Heart right ventricle (tissue), 16 donors: ENCODE measurements at regions not wholly inside any gene's neighbourhood (a gene's known extent, or its start where the extent isn't known, plus 50 kb on each side); places are given as distances from the start of the nearest gene placed in this dataset.
A peak's percentile ranks its signal among the peaks of the same experiment; 100 is the strongest.
"Not testable (repeated sequence)": the region's sequence is repeated elsewhere in the genome, so short reads cannot be mapped to it uniquely, and the experiment has no call there.

Source experiments
- ATAC-seq, 8 donors: fragments of 200-7000 bp; cut with Tn5 transposase; one replicate each; pipeline ENCODE4 v1.9.1; 2020; ENCODE audit warnings: mild to moderate bottlenecking in 8 of 8, moderate library complexity in 8 of 8, moderate number of reproducible peaks in 1 of 8
- DNase-seq, 2 donors: peaks; one replicate each; pipeline ENCODE4 v3.0.0-alpha.2; 2020
- H3K27ac ChIP-seq, 10 donors: fragments of 200-600 bp; sonication (generic) in 2 of 10; one replicate each; pipeline versions ENCODE4 v1.5.0 to v1.8.0; 2020 to 2022; ENCODE audit warnings: mild to moderate bottlenecking in 3 of 10
- H3K27me3 ChIP-seq, 7 donors: fragments of 200-600 bp; one replicate each; pipeline ENCODE4 v1.8.0; 2021 to 2022; ENCODE audit warnings: mild to moderate bottlenecking in 2 of 7
- H3K36me3 ChIP-seq, 9 donors: fragments of 200-600 bp; sonication (generic) in 1 of 9; one replicate each; pipeline versions ENCODE4 v1.5.0 to v1.8.0; 2020 to 2022; ENCODE audit warnings: mild to moderate bottlenecking in 2 of 9
- H3K4me1 ChIP-seq, 9 donors: fragments of 200-600 bp; sonication (generic) in 1 of 9; one replicate each; pipeline versions ENCODE4 v1.5.0 to v1.8.0; 2020 to 2022; ENCODE audit warnings: mild to moderate bottlenecking in 4 of 9
- H3K4me3 ChIP-seq, 10 donors: fragments of 200-600 bp; sonication (generic) in 2 of 10; one replicate each; pipeline versions ENCODE4 v1.5.0 to v1.8.0; 2020 to 2022; ENCODE audit warnings: mild to moderate bottlenecking in 7 of 10, moderate library complexity in 2 of 10
- H3K9me3 ChIP-seq, 11 donors: fragments of 200-600 bp in 10 of 11; sonication (generic) in 2 of 11; one replicate each; pipeline versions ENCODE4 v1.5.0 to v1.8.0; 2013 to 2022; ENCODE audit warnings: mild to moderate bottlenecking in 2 of 11, control low read depth in 1 of 11, moderate library complexity in 1 of 11
- CTCF ChIP-seq, 9 donors: fragments of 200-600 bp; sonication (generic) in 2 of 9; IDR thresholded peaks; one replicate each; pipeline versions ENCODE4 v1.5.0 to v1.8.0; 2021 to 2022; ENCODE audit warnings: antibody characterized with exemption in 9 of 9, mild to moderate bottlenecking in 5 of 9, moderate library complexity in 1 of 9
- WGBS, 2 donors: extraction: QIAGEN DNeasy Blood & Tissue Kit; methylation state at CpG; one replicate each; pipeline ENCODE4 v1.1.7; 2013; ENCODE audit warnings: inconsistent platforms in 1 of 2; 5-methylcytosine and 5-hydroxymethylcytosine counted together
- intact Hi-C, 10 donors: fragments of 100-400 bp; cut with DNase I; formaldehyde crosslinking; loops; one replicate each; pipeline versions ENCODE4 v1.11.1 to v1.14.2; 2022
- donor health status: Arrhythmogenic right ventricular cardiomyopathy.
- donor health status: ischemic (EF 13 %, LVEDD 7.1; RV severe dilation, severe dysfunction).
- donor health status: healthy with polysubstance abuse.
- donor health status: DM: no; HTN: yes; CAD: no.
- donor health status: DM: no; HTN: no; CAD: no.
- donor health status: ischemic (EF 25% LVEDD 6.9; RV normal size, moderate dysfunction).
- donor health status: ischemic (EF 25% LVEDD 5.7; RV mildly dilated, moderate dysfunction).
- donor health status: healthy.
- donor health status: DM: yes; HTN: yes; CAD: no.
- donor health status: Ischemic cardiomyopathy.
- donor health status: ischemic (EF 35%, LVEDD 5.7; RV mildly dilated, moderate dysfunction).
- donor health status: nonischemic (EF 11% LVEDD 7.7; RV severe dilation, severe dysfunction).
- donor health status: DM: yes; HTN: yes; CAD: no.
- donor health status: PGD.
- donor health status: ischemic (EF 29% LVEDD 5.4; RV normal size, mild dysfunction).
- donor health status: nonischemic (EF 23%, LVEDD 6.1; RV moderate dilation, normal function).

GRCh38 chr14:71563492-71564153, 368.6 kb upstream of the RGS6 start:
- no peaks in the 10 kb centered on the region for H3K36me3 ChIP-seq
- ATAC-seq (no peak), DNase-seq (no peak)
- H3K27ac ChIP-seq: no peak overlapping the region
- intact Hi-C loops: no loop called here
- 64% methylated on average over 3 of the region's 3 CpGs for WGBS, 2 donors
- H3K4me1 ChIP-seq: peaks cover 0 to 11% (median 8%) of the 10 kb centered on the region in 9 donors
- no peaks in the 10 kb centered on the region for H3K9me3 ChIP-seq
- H3K27me3 ChIP-seq: no peaks in the 10 kb centered on the region
- TF ChIP-seq CTCF (IDR thresholded peaks at IDR 0.05): no peak
- no peak overlapping the region for H3K4me3 ChIP-seq

DNA sequence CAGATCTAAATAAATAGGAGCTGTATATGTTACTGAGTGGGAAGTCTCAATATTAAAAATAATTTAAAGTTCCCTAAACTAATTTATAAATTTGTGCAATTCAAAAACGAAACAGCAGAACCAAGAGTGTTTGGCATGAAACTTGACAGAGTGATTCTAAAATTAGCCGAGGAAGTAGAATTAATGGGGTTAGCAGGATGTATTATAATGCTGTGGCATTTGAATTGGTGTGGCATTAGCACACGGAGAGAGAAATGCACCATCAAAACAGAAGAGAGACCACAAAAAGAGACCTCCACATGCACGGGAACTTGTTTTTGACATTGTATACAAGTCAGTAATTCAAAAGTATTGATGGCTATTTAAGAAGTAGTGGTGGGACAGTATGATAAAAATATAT, 366.0 kb upstream of the RGS6 start:
- Histone ChIP-seq H3K9me3 (no peaks in the 10 kb centered on the region), H3K36me3 (no peaks in the 10 kb centered on the region), H3K4me3 (peak overlapping the region in 1 of 10 donors; percentile 16), H3K27me3 (no peaks in the 10 kb centered on the region), H3K4me1 (peaks cover 0 to 11% (median 8%) of the 10 kb centered on the region in 9 donors), H3K27ac (no peak overlapping the region)
- ATAC-seq (no peak), DNase-seq (no peak)
- WGBS, 2 donors: 31 to 34% methylated on average over 4 of the region's 4 CpGs
- no peak for TF ChIP-seq CTCF (IDR thresholded peaks at IDR 0.05)
- intact Hi-C loops: no loop called here

GRCh38 chr14:71567499-71568133, 364.6 kb upstream of the RGS6 start:
- peaks cover 0 to 11% (median 8%) of the 10 kb centered on the region in 9 donors for H3K4me1 ChIP-seq

GRCh38 chr14:71574976-71575375, 357.3 kb upstream of the RGS6 start:
- WGBS, 2 donors: 61 to 68% methylated on average over 2 of the region's 2 CpGs
- DNase-seq: no peak
- no peaks in the 10 kb centered on the region for H3K27me3 ChIP-seq
- H3K4me1 ChIP-seq: peaks cover 0 to 20% (median 0%) of the 10 kb centered on the region in 9 donors
- no peak for ATAC-seq
- no peak overlapping the region for H3K4me3 ChIP-seq
- H3K27ac ChIP-seq: no peak overlapping the region
- H3K36me3 ChIP-seq: no peaks in the 10 kb centered on the region
- intact Hi-C loops: loop anchor here in 1 of 10 donors (2.0 kb wide), 1 partner anchor 52 kb away; no protein-coding TSS in a partner anchor
- H3K9me3 ChIP-seq: no peaks in the 10 kb centered on the region
- TF ChIP-seq CTCF (IDR thresholded peaks at IDR 0.05): no peak

More at GRCh38 chr14:71567499-71568133, 364.6 kb upstream of the RGS6 start:
- H3K27me3 ChIP-seq, H3K27ac ChIP-seq, H3K9me3 ChIP-seq, H3K4me3 ChIP-seq, DNase-seq, intact Hi-C loops, H3K36me3 ChIP-seq, ATAC-seq: not testable (repeated sequence)
- 96 to 97% methylated on average over 2 of the region's 2 CpGs for WGBS, 2 donors

DNA sequence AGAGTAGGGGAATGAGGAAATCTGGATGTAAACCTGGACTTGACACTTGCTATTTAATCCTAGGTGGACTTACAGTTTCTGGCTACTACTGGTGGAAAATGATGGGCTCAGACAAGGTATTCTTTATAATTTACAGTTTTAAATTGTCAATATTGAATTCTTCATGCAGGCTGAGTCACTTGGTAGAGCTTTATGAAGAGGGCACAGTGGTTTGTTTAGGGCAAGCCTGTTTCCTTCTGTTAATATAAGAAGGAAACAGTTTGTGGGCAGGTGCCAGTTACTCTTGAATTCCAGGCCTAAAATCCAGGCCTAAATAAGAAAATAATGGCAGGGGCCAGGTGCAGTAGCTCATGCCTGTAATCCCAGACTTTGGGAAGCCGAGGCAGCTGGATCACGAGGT, 355.8 kb upstream of the RGS6 start:
- peaks cover 0 to 20% (median 0%) of the 10 kb centered on the region in 9 donors for H3K4me1 ChIP-seq
- DNase-seq: no peak
- H3K4me3 ChIP-seq: no peak overlapping the region
- 98 to 100% methylated on average over 2 of the region's 2 CpGs for WGBS, 2 donors
- no peaks in the 10 kb centered on the region for H3K9me3 ChIP-seq
- no peak for TF ChIP-seq CTCF (IDR thresholded peaks at IDR 0.05)
- H3K36me3 ChIP-seq: no peaks in the 10 kb centered on the region
- no peak overlapping the region for H3K27ac ChIP-seq
- intact Hi-C loops: no loop called here
- no peak for ATAC-seq
- no peaks in the 10 kb centered on the region for H3K27me3 ChIP-seq
